SK-N-SH (cell line): ENCODE measurements at regions not wholly inside any gene's neighbourhood (a gene's known extent, or its start where the extent isn't known, plus 50 kb on each side); places are given as distances from the start of the nearest gene placed in this dataset.

Experiments used
- CTCF ChIA-PET: fragments of 300-600, 350-600 bp; formaldehyde crosslinking; extraction: SDS; loops from one replicate; lab custom pipeline; 2021; lab: Yijun Ruan, JAX
- POLR2A ChIA-PET: fragments of 350-600 bp; sonication (Branson Sonifier 250); formaldehyde crosslinking; extraction: SDS; loops from one replicate; lab custom pipeline; 2020; ENCODE audit warnings: antibody characterized with exemption, inconsistent platforms; lab: Yijun Ruan, JAX
- DNase-seq: peaks from one replicate; pipeline ENCODE4 v3.0.0; 2012
- H2AFZ ChIP-seq: fragments of 200-600 bp; sonication (generic); 2 replicates; pipeline ENCODE4 v1.8.1; 2016; ENCODE audit warnings: antibody characterized with exemption, mild to moderate bottlenecking, low read depth
- H3F3A ChIP-seq: fragments of 200-600 bp; sonication (generic); replicated peaks from 2 replicates; pipeline ENCODE3; 2016; ENCODE audit warnings: antibody characterized with exemption, mild to moderate bottlenecking; ENCODE audit not compliant: insufficient read depth
- H3K27ac ChIP-seq, 2 experiments: fragments of 200-500 bp in 1 of 2; fragments of 200-600 bp in 1 of 2; sonication (Bioruptor generic) in 1 of 2; sonication (generic), shearing (Covaris generic) in 1 of 2; 2 replicates each; pipeline versions ENCODE4 v1.5.1 to v1.6.1; 2014 to 2016; ENCODE audit warnings: low read depth in 2 of 2, inconsistent platforms in 1 of 2, low read length in 1 of 2, mild to moderate bottlenecking in 1 of 2, mixed read lengths in 1 of 2
- H3K27me3 ChIP-seq: fragments of 200-600 bp; sonication (generic), shearing (Covaris generic); 2 replicates; pipeline ENCODE4 v1.6.1; 2016; ENCODE audit warnings: mixed run types; ENCODE audit not compliant: insufficient read depth
- H3K36me3 ChIP-seq, 2 experiments: fragments of 200-500 bp in 1 of 2; fragments of 200-600 bp in 1 of 2; sonication (Bioruptor generic) in 1 of 2; sonication (generic) in 1 of 2; replicated peaks in 1 of 2; 2 replicates each; pipeline versions ENCODE3 to v1.5.1; 2014 to 2016; ENCODE audit warnings: low read length in 1 of 2, mild to moderate bottlenecking in 1 of 2; ENCODE audit not compliant: insufficient read depth in 2 of 2, control insufficient read depth in 1 of 2
- H3K4me1 ChIP-seq, 2 experiments: fragments of 200-500 bp in 1 of 2; fragments of 200-600 bp in 1 of 2; sonication (Bioruptor generic) in 1 of 2; sonication (generic), shearing (Covaris generic) in 1 of 2; 2 replicates each; pipeline versions ENCODE4 v1.5.1 to v1.6.1; 2014 to 2016; ENCODE audit warnings: low read depth in 1 of 2, low read length in 1 of 2, mixed run types in 1 of 2; ENCODE audit not compliant: insufficient read depth in 2 of 2, control insufficient read depth in 1 of 2
- H3K4me2 ChIP-seq: fragments of 200-600 bp; sonication (generic), shearing (Covaris generic); 2 replicates; pipeline ENCODE4 v1.6.1; 2017; ENCODE audit warnings: mixed run types
- H3K4me3 ChIP-seq, 2 experiments: fragments of 200-500 bp in 1 of 2; fragments of 200-600 bp in 1 of 2; sonication (Bioruptor generic) in 1 of 2; sonication (generic), shearing (Covaris generic) in 1 of 2; 2 replicates each; pipeline versions ENCODE4 v1.5.1 to v1.8.1; 2014 to 2016; ENCODE audit warnings: low read depth in 2 of 2, inconsistent platforms in 1 of 2, low read length in 1 of 2, mild to moderate bottlenecking in 1 of 2, mixed read lengths in 1 of 2, moderate library complexity in 1 of 2
- H3K79me2 ChIP-seq: fragments of 200-600 bp; sonication (generic); 2 replicates; pipeline ENCODE4 v1.8.1; 2017; ENCODE audit warnings: mild to moderate bottlenecking; ENCODE audit not compliant: insufficient read depth
- H3K9ac ChIP-seq: fragments of 200-600 bp; sonication (generic); 2 replicates; pipeline ENCODE4 v1.6.1; 2017; ENCODE audit warnings: mixed run types
- H3K9me2 ChIP-seq: fragments of 200-600 bp; sonication (generic); 2 replicates; pipeline ENCODE4 v1.6.1; 2017; ENCODE audit warnings: mixed run types
- H3K9me3 ChIP-seq: fragments of 200-600 bp; sonication (generic); 2 replicates; pipeline ENCODE4 v1.6.1; 2017; ENCODE audit warnings: mixed run types, mild to moderate bottlenecking, moderate library complexity
- H4K20me1 ChIP-seq: fragments of 200-600 bp; sonication (generic); 2 replicates; pipeline ENCODE4 v1.6.1; 2017; ENCODE audit warnings: mild to moderate bottlenecking, mixed run types; ENCODE audit not compliant: insufficient read depth
- CHD2 ChIP-seq: fragments of 150-350 bp; IDR thresholded peaks from 2 replicates; pipeline ENCODE4 v1.6.1; 2018; ENCODE audit warnings: low read length; ENCODE audit not compliant: partially characterized antibody
- CTCF ChIP-seq: fragments of 200-600 bp; sonication (generic); IDR thresholded peaks from 2 replicates; pipeline ENCODE4 v1.6.1; 2017; ENCODE audit warnings: antibody characterized with exemption, mild to moderate bottlenecking, moderate library complexity
- ELF1 ChIP-seq: IDR thresholded peaks from 2 replicates; pipeline ENCODE4 v1.4.0; 2012
- EP300 ChIP-seq, 2 experiments: IDR thresholded peaks; 2 replicates each; pipeline versions ENCODE4 v1.4.0 to v1.6.1; 2012; ENCODE audit warnings: borderline replicate concordance in 1 of 2, low read depth in 1 of 2, low read length in 1 of 2
- FOSL2 ChIP-seq: IDR thresholded peaks from 2 replicates; pipeline ENCODE4 v1.4.0; 2012; ENCODE audit warnings: low read depth, mild to moderate bottlenecking, moderate library complexity, borderline replicate concordance
- FOXJ3 ChIP-seq: sonication (generic); formaldehyde crosslinking; IDR thresholded peaks from 2 replicates; pipeline ENCODE4 v1.5.1; 2020; ENCODE audit warnings: mild to moderate bottlenecking, missing genetic modification reagents
- FOXM1 ChIP-seq: IDR thresholded peaks from 2 replicates; pipeline ENCODE4 v1.4.0; 2012; ENCODE audit warnings: low read depth, mild to moderate bottlenecking
- GABPA ChIP-seq: IDR thresholded peaks from 2 replicates; pipeline ENCODE4 v1.4.0; 2012; ENCODE audit warnings: low read depth, mild to moderate bottlenecking
- JUND ChIP-seq: IDR thresholded peaks from 2 replicates; pipeline ENCODE4 v1.4.0; 2012
- MAX ChIP-seq: IDR thresholded peaks from 2 replicates; pipeline ENCODE4 v1.4.0; 2012; ENCODE audit warnings: low read depth
- MXI1 ChIP-seq: IDR thresholded peaks from 2 replicates; pipeline ENCODE4 v1.6.1; 2012; ENCODE audit warnings: mild to moderate bottlenecking, low read depth, low read length, improper control_type of control experiment
- NFIC ChIP-seq: IDR thresholded peaks from 2 replicates; pipeline ENCODE4 v1.4.0; 2012; ENCODE audit warnings: borderline replicate concordance
- PBX3 ChIP-seq: IDR thresholded peaks from 2 replicates; pipeline ENCODE4; 2012
- POLR2AphosphoS5 ChIP-seq: IDR thresholded peaks from 2 replicates; pipeline ENCODE4 v1.6.1; 2012; ENCODE audit warnings: low read depth, low read length
- RXRA ChIP-seq: IDR thresholded peaks from 2 replicates; pipeline ENCODE4 v1.4.0; 2012; ENCODE audit warnings: low read depth, mild to moderate bottlenecking, borderline replicate concordance
- SIN3A ChIP-seq: IDR thresholded peaks from 2 replicates; pipeline ENCODE4 v1.6.1; 2012; ENCODE audit warnings: low read depth, mild to moderate bottlenecking, low read length, moderate library complexity, borderline replicate concordance
- SMC3 ChIP-seq: IDR thresholded peaks from 2 replicates; pipeline ENCODE4 v1.6.1; 2012; ENCODE audit warnings: low read depth, low read length, improper control_type of control experiment
- YY1 ChIP-seq: IDR thresholded peaks from 2 replicates; pipeline ENCODE4 v1.4.0; 2012; ENCODE audit warnings: low read depth, mild to moderate bottlenecking
- WGBS: methylation state at CpG from one replicate; pipeline ENCODE4 v1.1.6; 2017; ENCODE audit warnings: low lambda C conversion rate; 5-methylcytosine and 5-hydroxymethylcytosine counted together

GRCh38 chr5:171599957-171600612 lies 180.6 kb downstream of the FGF18 start:
- CTCF ChIA-PET: interaction anchor here (0.9 kb wide), 1 partner anchor 181 kb away, joined by 3 read pairs; the partner anchor contains the start of gene FGF18
- no peaks in the 10 kb centered on the region; a peak in 1 of 4 replicates for H3K4me1 ChIP-seq
- 64% methylated on average over 7 of the region's 7 CpGs for WGBS
- H3F3A ChIP-seq: no peaks in the 10 kb centered on the region
- no peaks in the 10 kb centered on the region; the same call in 1 of the 2 replicates for H3K27me3 ChIP-seq
- no peak overlapping the region for H2AFZ ChIP-seq
- no peaks in the 10 kb centered on the region for H3K9me3 ChIP-seq
- no peak overlapping the region for H3K4me3 ChIP-seq
- DNase-seq: no peak
- H3K9me2 ChIP-seq: no peaks in the 10 kb centered on the region
- no peaks in the 10 kb centered on the region for H3K79me2 ChIP-seq
- no peaks in the 10 kb centered on the region for H4K20me1 ChIP-seq
- H3K27ac ChIP-seq: no peak overlapping the region
- POLR2A ChIA-PET: no interaction called here
- TF ChIP-seq FOSL2: no peak
- TF ChIP-seq SMC3: no peak
- no peak for TF ChIP-seq GABPA
- no peak for TF ChIP-seq FOXJ3 (CRISPR knock-in tag)
- TF ChIP-seq YY1: no peak
- TF ChIP-seq SIN3A: no peak
- TF ChIP-seq POLR2AphosphoS5: no peak
- TF ChIP-seq RXRA: no peak
- no peak for TF ChIP-seq MXI1
- no peak for TF ChIP-seq PBX3
- no peaks in the 10 kb centered on the region for H3K36me3 ChIP-seq
- H3K9ac ChIP-seq: no peak overlapping the region
- H3K4me2 ChIP-seq: no peak overlapping the region

- Histone ChIP-seq H3F3A (no peaks in the 10 kb centered on the region), H3K9me3 (no peaks in the 10 kb centered on the region), H3K4me1 (no peaks in the 10 kb centered on the region; a peak in 1 of 4 replicates), H2AFZ (no peak overlapping the region), H3K4me2 (no peak overlapping the region), H3K27ac (no peak overlapping the region), H3K9me2 (no peaks in the 10 kb centered on the region), H4K20me1 (no peaks in the 10 kb centered on the region), H3K36me3 (no peaks in the 10 kb centered on the region), H3K27me3 (no peaks in the 10 kb centered on the region; the same call in 1 of the 2 replicates), H3K4me3 (no peak overlapping the region), H3K9ac (no peak overlapping the region), H3K79me2 (no peaks in the 10 kb centered on the region)
- TF ChIP-seq NFIC (no peak), JUND (no peak), SMC3 (no peak), CTCF (no peak), MAX (no peak), ELF1 (no peak), FOXJ3 (CRISPR knock-in tag) (no peak), CHD2 (no peak), EP300 (IDR thresholded peaks at IDR 0.05; ENCODE audit: borderline replicate concordance in 1 of 2, low read depth in 1 of 2, low read length in 1 of 2) (no peak), FOXM1 (no peak)
- POLR2A ChIA-PET: no interaction called here
- 16% methylated on average over 8 of the region's 8 CpGs for WGBS
- CTCF ChIA-PET: no interaction called here
- DNase-seq: no peak
Observed at GRCh38 chr5:171600741-171601265, 181.4 kb downstream of the FGF18 start.
